ENCODE measurements at regions not wholly inside any gene's neighbourhood (a gene's known extent, or its start where the extent isn't known, plus 50 kb on each side); places are given as distances from the start of the nearest gene placed in this dataset.
"Not testable (repeated sequence)": the region's sequence is repeated elsewhere in the genome, so short reads cannot be mapped to it uniquely, and the experiment has no call there.

DNA sequence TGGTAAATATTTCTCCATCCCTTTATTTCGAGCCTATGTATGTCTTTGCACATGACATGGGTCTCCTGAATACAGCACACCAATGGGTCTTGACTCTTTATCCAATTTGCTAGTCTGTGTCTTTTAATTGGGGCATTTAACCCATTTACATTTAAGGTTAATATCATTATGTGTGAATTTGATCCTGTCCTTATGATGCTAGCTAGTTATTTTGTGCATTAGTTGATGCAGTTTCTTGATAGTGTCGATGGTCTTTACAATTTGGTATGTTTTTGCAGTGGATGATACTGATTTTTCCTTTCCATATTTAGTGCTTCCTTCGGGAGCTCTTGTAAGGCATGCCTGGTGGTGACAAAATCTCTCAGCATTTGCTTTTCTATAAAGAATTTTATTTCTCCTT is 1675.9 kb downstream of the OTOL1 start:
- TF ChIP-seq TCF12 (IDR thresholded peaks at IDR 0.05); FOXM1 (IDR thresholded peaks at IDR 0.05; ENCODE audit: low read depth): not testable (repeated sequence)

Data from SK-N-SH (cell line).